ENCODE measurements at regions not wholly inside any gene's neighbourhood (a gene's known extent, or its start where the extent isn't known, plus 50 kb on each side); places are given as distances from the start of the nearest gene placed in this dataset.

- TF ChIP-seq CSDC2 (CRISPR knock-in tag; IDR thresholded peaks at IDR 0.05): no peak
- TF ChIP-seq TOX (CRISPR knock-in tag; IDR thresholded peaks at IDR 0.05; ENCODE audit: borderline replicate concordance): no peak
- TF ChIP-seq, protein P1, sequence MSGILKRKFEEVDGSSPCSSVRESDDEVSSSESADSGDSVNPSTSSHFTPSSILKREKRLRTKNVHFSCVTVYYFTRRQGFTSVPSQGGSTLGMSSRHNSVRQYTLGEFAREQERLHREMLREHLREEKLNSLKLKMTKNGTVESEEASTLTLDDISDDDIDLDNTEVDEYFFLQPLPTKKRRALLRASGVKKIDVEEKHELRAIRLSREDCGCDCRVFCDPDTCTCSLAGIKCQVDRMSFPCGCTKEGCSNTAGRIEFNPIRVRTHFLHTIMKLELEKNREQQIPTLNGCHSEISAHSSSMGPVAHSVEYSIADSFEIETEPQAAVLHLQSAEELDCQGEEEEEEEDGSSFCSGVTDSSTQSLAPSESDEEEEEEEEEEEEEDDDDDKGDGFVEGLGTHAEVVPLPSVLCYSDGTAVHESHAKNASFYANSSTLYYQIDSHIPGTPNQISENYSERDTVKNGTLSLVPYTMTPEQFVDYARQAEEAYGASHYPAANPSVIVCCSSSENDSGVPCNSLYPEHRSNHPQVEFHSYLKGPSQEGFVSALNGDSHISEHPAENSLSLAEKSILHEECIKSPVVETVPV (CRISPR knock-in tag; IDR thresholded peaks at IDR 0.05): no peak
Measured at GRCh38 chr5:124689653-124690052, 56.8 kb downstream of the ZNF608 start (continued).

GRCh38 chr5:124686239-124687004 is 60.0 kb downstream of the ZNF608 start:
- TF ChIP-seq, protein P1 (CRISPR knock-in tag; IDR thresholded peaks at IDR 0.05): no peak
- no peak for TF ChIP-seq TCF4 (CRISPR knock-in tag; IDR thresholded peaks at IDR 0.05; ENCODE audit: borderline replicate concordance)
- TF ChIP-seq TSHZ2 (CRISPR knock-in tag; IDR thresholded peaks at IDR 0.05): no peak
- ATAC-seq: no peak

GRCh38 chr5:124685404-124685930 is 61.0 kb downstream of the ZNF608 start:
- TF ChIP-seq OSR1 (CRISPR knock-in tag; IDR thresholded peaks at IDR 0.05): no peak
- no peak for TF ChIP-seq PPARA (CRISPR knock-in tag; IDR thresholded peaks at IDR 0.05; ENCODE audit: borderline replicate concordance)
- TF ChIP-seq, protein P2, sequence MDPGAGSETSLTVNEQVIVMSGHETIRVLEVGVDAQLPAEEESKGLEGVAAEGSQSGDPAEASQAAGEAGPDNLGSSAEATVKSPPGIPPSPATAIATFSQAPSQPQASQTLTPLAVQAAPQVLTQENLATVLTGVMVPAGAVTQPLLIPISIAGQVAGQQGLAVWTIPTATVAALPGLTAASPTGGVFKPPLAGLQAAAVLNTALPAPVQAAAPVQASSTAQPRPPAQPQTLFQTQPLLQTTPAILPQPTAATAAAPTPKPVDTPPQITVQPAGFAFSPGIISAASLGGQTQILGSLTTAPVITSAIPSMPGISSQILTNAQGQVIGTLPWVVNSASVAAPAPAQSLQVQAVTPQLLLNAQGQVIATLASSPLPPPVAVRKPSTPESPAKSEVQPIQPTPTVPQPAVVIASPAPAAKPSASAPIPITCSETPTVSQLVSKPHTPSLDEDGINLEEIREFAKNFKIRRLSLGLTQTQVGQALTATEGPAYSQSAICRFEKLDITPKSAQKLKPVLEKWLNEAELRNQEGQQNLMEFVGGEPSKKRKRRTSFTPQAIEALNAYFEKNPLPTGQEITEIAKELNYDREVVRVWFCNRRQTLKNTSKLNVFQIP (CRISPR knock-in tag; IDR thresholded peaks at IDR 0.05; ENCODE audit: borderline replicate concordance, low read depth): no peak
- TF ChIP-seq ZFP30 (CRISPR knock-in tag; IDR thresholded peaks at IDR 0.05): no peak
- no peak for TF ChIP-seq ISL1 (CRISPR knock-in tag; IDR thresholded peaks at IDR 0.05)
- no peak for TF ChIP-seq ZNF70 (CRISPR knock-in tag; IDR thresholded peaks at IDR 0.05)
- no peak for TF ChIP-seq TOX (CRISPR knock-in tag; IDR thresholded peaks at IDR 0.05; ENCODE audit: borderline replicate concordance)
- TF ChIP-seq ZFP3 (CRISPR knock-in tag; IDR thresholded peaks at IDR 0.05): no peak
- TF ChIP-seq ZNF565 (CRISPR knock-in tag; conservative IDR thresholded peaks at IDR 0.05; ENCODE audit: low read depth): no peak
- TF ChIP-seq ESRRG (CRISPR knock-in tag; IDR thresholded peaks at IDR 0.05): no peak
- no peak for TF ChIP-seq RARB (CRISPR knock-in tag; IDR thresholded peaks at IDR 0.05)
- no peak for TF ChIP-seq PATZ1 (CRISPR knock-in tag; IDR thresholded peaks at IDR 0.05; ENCODE audit: borderline replicate concordance)
- TF ChIP-seq, protein P1 (CRISPR knock-in tag; IDR thresholded peaks at IDR 0.05): no peak
- no peak for TF ChIP-seq ZC3H10 (CRISPR knock-in tag; IDR thresholded peaks at IDR 0.05)
- TF ChIP-seq, protein P3, sequence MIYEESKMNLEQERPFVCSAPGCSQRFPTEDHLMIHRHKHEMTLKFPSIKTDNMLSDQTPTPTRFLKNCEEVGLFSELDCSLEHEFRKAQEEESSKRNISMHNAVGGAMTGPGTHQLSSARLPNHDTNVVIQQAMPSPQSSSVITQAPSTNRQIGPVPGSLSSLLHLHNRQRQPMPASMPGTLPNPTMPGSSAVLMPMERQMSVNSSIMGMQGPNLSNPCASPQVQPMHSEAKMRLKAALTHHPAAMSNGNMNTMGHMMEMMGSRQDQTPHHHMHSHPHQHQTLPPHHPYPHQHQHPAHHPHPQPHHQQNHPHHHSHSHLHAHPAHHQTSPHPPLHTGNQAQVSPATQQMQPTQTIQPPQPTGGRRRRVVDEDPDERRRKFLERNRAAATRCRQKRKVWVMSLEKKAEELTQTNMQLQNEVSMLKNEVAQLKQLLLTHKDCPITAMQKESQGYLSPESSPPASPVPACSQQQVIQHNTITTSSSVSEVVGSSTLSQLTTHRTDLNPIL (CRISPR knock-in tag; IDR thresholded peaks at IDR 0.05; ENCODE audit: low read depth): no peak
- TF ChIP-seq ZNF8 (CRISPR knock-in tag; IDR thresholded peaks at IDR 0.05): no peak
- TF ChIP-seq TCF4 (CRISPR knock-in tag; IDR thresholded peaks at IDR 0.05; ENCODE audit: borderline replicate concordance): no peak
- no peak for ATAC-seq
